Suprapubic skin (tissue), 3 donors: ENCODE measurements at regions not wholly inside any gene's neighbourhood (a gene's known extent, or its start where the extent isn't known, plus 50 kb on each side); places are given as distances from the start of the nearest gene placed in this dataset.
"Not testable (repeated sequence)": the region's sequence is repeated elsewhere in the genome, so short reads cannot be mapped to it uniquely, and the experiment has no call there.

Source experiments
- EP300 ChIP-seq: sonication (generic); formaldehyde crosslinking; IDR thresholded peaks from one replicate; pipeline ENCODE4 v1.6.1; 2017; ENCODE audit warnings: antibody characterized with exemption
- TF ChIP-seq, protein P1 (sequence below), 2 donors: fragments of 200-600 bp in 1 of 2; fragments of 450-650 bp in 1 of 2; sonication (generic) in 1 of 2; IDR thresholded peaks; one replicate each; pipeline ENCODE4 v1.5.1; 2016 to 2019; ENCODE audit warnings: antibody characterized with exemption in 2 of 2, mild to moderate bottlenecking in 1 of 2, moderate library complexity in 1 of 2

DNA sequence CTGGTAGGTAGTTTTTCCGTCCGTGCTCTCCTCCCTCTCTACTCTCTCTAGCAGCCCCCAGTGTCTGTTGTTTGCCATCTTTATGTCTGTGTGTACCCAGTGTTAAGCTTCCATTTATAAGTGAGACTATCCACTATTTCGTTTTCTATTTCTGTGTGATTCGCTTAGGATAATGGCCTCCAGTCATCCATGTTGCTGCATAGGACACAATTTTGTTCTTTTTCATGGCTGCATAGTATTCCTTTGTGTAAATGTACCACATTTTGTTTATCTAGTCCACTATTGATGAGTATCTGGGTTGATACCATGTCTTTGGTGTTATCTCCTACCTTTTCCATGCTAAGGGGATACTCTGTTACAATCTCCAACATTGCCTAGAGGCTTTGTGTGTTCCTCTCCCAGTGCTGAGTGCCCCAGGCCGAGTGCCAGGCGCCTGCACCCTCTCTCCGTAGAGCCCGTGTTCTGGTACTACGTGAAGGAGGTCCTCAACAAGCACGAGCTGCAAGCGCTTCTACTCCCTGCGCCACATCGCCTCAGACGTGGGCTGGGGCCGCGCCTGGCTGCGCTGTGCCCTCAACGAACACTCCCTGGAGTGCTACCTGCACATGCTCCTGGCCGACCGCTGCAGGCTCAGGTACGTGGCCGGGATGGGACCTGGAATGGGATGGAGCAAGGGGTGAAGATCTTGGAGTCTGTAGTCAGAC lies 98.3 kb upstream of the CRYM start:
- TF ChIP-seq, protein P1, sequence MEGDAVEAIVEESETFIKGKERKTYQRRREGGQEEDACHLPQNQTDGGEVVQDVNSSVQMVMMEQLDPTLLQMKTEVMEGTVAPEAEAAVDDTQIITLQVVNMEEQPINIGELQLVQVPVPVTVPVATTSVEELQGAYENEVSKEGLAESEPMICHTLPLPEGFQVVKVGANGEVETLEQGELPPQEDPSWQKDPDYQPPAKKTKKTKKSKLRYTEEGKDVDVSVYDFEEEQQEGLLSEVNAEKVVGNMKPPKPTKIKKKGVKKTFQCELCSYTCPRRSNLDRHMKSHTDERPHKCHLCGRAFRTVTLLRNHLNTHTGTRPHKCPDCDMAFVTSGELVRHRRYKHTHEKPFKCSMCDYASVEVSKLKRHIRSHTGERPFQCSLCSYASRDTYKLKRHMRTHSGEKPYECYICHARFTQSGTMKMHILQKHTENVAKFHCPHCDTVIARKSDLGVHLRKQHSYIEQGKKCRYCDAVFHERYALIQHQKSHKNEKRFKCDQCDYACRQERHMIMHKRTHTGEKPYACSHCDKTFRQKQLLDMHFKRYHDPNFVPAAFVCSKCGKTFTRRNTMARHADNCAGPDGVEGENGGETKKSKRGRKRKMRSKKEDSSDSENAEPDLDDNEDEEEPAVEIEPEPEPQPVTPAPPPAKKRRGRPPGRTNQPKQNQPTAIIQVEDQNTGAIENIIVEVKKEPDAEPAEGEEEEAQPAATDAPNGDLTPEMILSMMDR (IDR thresholded peaks at IDR 0.05) = not testable (repeated sequence)
- TF ChIP-seq EP300 = not testable (repeated sequence)
